GM11168 (cell line): ENCODE measurements at regions not wholly inside any gene's neighbourhood (a gene's known extent, or its start where the extent isn't known, plus 50 kb on each side); places are given as distances from the start of the nearest gene placed in this dataset.

Source experiments
- in situ Hi-C: fragments of 300-500 bp; cut with MboI; formaldehyde crosslinking; loops from one replicate; pipeline ENCODE4 v1.12.0; 2022; ENCODE audit warnings: low sequenced_read_pairs; ENCODE audit not compliant: unreplicated experiment

GRCh38 chr11:33560729-33561128, 139.9 kb downstream of the C11orf91 start:
- in situ Hi-C loops: no loop called here

GRCh38 chr11:33559567-33559966, 141.1 kb downstream of the C11orf91 start:
- in situ Hi-C loops: no loop called here

- in situ Hi-C loops: no loop called here
Observed at GRCh38 chr11:33558097-33558496, 142.5 kb downstream of the C11orf91 start.

- in situ Hi-C loops: no loop called here
Observed at GRCh38 chr11:33557201-33557600, 143.4 kb downstream of the C11orf91 start.

- in situ Hi-C loops: no loop called here
Observed at GRCh38 chr11:33554219-33554618, 146.4 kb downstream of the C11orf91 start.

- in situ Hi-C loops: no loop called here
Observed at GRCh38 chr11:33553486-33553885, 147.1 kb downstream of the C11orf91 start.

- in situ Hi-C loops: no loop called here
Observed at GRCh38 chr11:33552756-33553155, 147.9 kb downstream of the C11orf91 start.

- in situ Hi-C loops: no loop called here
Observed at GRCh38 chr11:33551051-33551450, 149.6 kb downstream of the C11orf91 start.

GRCh38 chr11:33549483-33549882, 151.1 kb downstream of the C11orf91 start:
- in situ Hi-C loops: loop anchor here (10.0 kb wide), 1 partner anchor 135 kb away; no protein-coding TSS in a partner anchor

GRCh38 chr11:33545931-33546330, 154.7 kb downstream of the C11orf91 start:
- in situ Hi-C loops: loop anchor here (10.0 kb wide), 1 partner anchor 139 kb away; no protein-coding TSS in a partner anchor

GRCh38 chr11:33544593-33545373, 155.8 kb downstream of the C11orf91 start:
- in situ Hi-C loops: loop anchor here (10.0 kb wide), 1 partner anchor 140 kb away; no protein-coding TSS in a partner anchor

- in situ Hi-C loops: loop anchor here (10.0 kb wide), 1 partner anchor 141 kb away; no protein-coding TSS in a partner anchor
Observed at GRCh38 chr11:33543823-33544222, 156.8 kb downstream of the C11orf91 start.

GRCh38 chr11:33542921-33543320, 157.7 kb downstream of the C11orf91 start:
- in situ Hi-C loops: loop anchor here (10.0 kb wide), 1 partner anchor 142 kb away; no protein-coding TSS in a partner anchor

GRCh38 chr11:33540946-33541915, 159.4 kb downstream of the C11orf91 start:
- in situ Hi-C loops: loop anchor here (10.0 kb wide), 1 partner anchor 144 kb away; no protein-coding TSS in a partner anchor

- in situ Hi-C loops: loop anchor here (10.0 kb wide), 1 partner anchor 144 kb away; no protein-coding TSS in a partner anchor
Observed at GRCh38 chr11:33540427-33540826, 160.2 kb downstream of the C11orf91 start.

GRCh38 chr11:33539751-33540150, 160.9 kb downstream of the C11orf91 start:
- in situ Hi-C loops: loop anchor here (10.0 kb wide), 2 partner anchors 145 to 175 kb away; no protein-coding TSS in a partner anchor

- in situ Hi-C loops: loop anchor here (10.0 kb wide), 1 partner anchor 174 kb away; no protein-coding TSS in a partner anchor
Observed at GRCh38 chr11:33538726-33539125, 161.9 kb downstream of the C11orf91 start.

GRCh38 chr11:33536178-33536577, 164.4 kb downstream of the C11orf91 start:
- in situ Hi-C loops: loop anchor here (10.0 kb wide), 1 partner anchor 171 kb away; no protein-coding TSS in a partner anchor

GRCh38 chr11:33534575-33534974, 166.1 kb downstream of the C11orf91 start:
- in situ Hi-C loops: loop anchor here (10.0 kb wide), 1 partner anchor 170 kb away; no protein-coding TSS in a partner anchor

GRCh38 chr11:33533386-33534052, 167.1 kb downstream of the C11orf91 start:
- in situ Hi-C loops: loop anchor here (10.0 kb wide), 1 partner anchor 169 kb away; no protein-coding TSS in a partner anchor
